COLO829 (cell line): ENCODE measurements at regions not wholly inside any gene's neighbourhood (a gene's known extent, or its start where the extent isn't known, plus 50 kb on each side); places are given as distances from the start of the nearest gene placed in this dataset.
A peak's percentile ranks its signal among the peaks of the same experiment; 100 is the strongest.
"Not testable (repeated sequence)": the region's sequence is repeated elsewhere in the genome, so short reads cannot be mapped to it uniquely, and the experiment has no call there.

Source experiments
- DNase-seq: peaks from one replicate; pipeline ENCODE4 v3.0.0; 2012; ENCODE audit warnings: low spot score

GRCh38 chr3:107153981-107154380, 223.3 kb upstream of the CCDC54 start:
- no peak for DNase-seq

- DNase-seq: no peak
Measured at GRCh38 chr3:107172411-107172810, 204.8 kb upstream of the CCDC54 start.

DNA sequence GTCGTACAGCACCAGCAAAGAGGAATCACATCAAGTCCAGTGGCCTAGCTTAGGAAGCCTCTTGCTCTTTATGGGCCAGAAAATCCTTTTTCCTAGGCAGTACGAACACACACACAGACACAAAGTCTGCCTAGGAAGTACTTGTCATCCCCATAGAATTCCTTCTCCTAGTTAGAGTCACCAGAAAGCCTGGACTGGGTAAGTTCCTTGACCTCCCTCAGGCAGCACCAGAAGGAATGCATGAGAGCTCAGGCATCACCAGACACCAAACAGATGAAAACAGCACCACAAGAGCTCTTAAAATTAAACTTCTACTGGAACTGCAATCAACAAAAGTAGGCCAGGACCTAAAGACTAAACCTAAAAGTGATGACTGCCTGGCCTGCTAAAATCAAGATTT, 192.9 kb upstream of the CCDC54 start:
- DNase-seq: no peak

- no peak for DNase-seq
Measured at GRCh38 chr3:107188262-107188661, 189.0 kb upstream of the CCDC54 start.

DNA sequence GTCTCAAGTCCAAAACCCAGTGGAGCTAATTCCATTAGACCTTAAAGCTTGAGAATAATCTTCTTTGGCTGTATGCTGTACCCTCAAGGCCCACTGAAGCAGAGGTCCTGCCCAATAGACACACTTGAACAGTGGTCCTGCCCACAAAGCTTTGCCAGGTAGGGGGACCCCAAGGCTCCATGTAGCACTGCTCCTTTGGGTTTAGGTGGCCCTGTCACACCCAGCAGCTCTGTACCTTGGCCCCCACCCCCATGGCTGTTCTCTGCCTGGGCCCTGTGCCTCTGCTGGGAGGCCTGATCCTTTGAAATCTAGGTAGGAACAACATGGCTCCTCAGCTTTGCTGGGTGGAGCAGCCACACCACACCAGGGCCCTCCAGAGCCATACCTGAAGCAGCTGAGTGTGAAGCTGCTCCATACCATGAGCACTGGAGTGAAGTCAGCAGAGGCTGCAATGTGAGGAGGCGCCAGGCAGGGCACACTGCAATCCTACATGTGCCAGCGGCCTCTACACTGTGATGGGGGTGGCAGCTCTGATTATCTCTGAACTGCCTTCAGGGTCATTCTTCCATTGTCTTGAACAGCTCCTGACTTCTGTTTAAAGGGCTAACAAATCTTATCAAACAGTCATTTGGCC, 188.0 kb upstream of the CCDC54 start:
- no peak for DNase-seq

- DNase-seq: no peak
Measured at GRCh38 chr3:107193116-107193515, 184.1 kb upstream of the CCDC54 start.

DNA sequence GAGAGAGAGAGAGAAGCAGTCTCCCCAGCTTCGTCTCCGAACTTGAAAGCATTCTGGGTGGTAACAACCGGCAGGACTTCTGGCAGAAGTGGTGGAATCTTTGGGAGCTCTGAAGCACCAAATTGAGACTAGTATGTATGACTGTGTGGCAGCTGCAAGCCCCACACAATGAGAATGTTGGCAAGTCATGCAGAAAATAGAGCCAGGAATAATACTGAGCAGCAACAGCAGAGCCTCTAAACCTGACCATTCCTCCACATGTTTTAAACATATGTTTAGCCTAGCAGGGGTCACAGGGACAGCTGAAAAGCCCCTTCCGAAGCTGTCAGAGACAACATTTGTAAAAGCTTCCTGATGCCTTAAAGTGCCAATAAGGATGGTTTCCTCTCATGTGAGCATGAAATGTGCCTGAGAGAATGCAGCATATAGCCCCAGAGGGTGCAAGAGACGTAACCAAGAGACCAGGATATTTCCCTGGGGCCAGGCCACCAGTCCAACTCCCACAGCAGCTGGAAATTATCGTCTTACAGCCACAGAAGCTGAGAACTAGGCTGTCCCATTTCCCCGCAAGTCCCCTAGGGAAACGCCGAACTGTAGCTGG, 178.6 kb upstream of the CCDC54 start:
- DNase-seq: no peak

DNA sequence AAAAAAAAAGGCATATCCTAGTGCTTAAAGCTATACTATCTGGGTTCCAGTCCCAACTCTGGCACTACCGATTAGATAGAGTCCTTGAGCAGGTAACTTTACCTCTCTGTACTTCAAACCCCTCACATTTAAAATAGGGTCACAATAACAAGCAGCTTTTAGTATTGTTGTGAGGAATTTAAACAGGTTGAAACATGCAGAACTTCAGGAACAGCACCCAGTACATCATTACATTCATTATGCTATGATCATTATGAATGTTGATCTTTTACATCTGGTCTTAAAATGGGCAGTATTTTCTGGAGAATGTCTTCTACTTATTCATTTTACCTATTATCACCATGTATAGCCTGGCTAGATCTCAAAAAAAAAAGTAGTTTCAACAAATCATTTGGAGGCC, 176.1 kb upstream of the CCDC54 start:
- no peak for DNase-seq

GRCh38 chr3:107202885-107203284, 174.4 kb upstream of the CCDC54 start:
- DNase-seq: not testable (repeated sequence)

GRCh38 chr3:107204121-107204520, 173.1 kb upstream of the CCDC54 start:
- no peak for DNase-seq

- DNase-seq: no peak
Measured at GRCh38 chr3:107205358-107205757, 171.9 kb upstream of the CCDC54 start.

DNA sequence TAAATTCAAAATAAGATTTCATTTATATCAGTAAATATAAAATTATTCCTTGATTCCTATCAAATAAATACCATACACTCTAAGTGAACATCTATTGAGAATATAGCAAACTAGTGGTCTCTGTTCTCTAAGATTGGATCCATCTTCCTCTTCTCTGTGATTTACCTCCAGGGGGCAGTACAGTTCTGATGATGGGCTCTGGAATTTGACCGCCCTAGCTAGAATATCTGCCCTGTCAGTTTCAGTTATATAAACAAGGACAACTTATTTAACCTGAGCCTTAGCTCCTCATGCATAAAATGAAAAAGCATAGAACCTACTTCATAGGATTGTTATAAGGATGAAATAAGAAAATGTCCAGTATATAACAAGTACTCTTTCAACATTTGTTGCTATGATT, 171.1 kb upstream of the CCDC54 start:
- DNase-seq: peak; percentile 82

DNA sequence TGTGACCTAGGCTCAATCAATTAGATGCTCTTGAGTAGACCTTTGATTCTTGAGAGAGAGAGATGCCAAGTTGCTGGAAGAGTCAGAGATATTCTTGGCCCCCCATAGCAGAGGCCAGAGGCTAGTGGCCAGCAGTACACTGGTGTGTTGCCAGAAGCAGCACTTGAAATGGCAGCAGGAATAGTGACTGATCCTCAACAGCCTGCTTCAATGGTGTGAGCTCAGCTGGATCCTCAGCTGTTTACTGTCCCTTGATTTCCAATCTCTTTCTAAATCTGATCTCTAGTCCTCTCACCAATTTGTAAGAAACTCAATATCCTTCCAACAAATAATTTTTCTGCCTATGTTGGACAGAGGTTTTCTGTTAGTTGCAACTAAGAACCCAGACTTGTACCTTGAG, 170.3 kb upstream of the CCDC54 start:
- DNase-seq: no peak

DNA sequence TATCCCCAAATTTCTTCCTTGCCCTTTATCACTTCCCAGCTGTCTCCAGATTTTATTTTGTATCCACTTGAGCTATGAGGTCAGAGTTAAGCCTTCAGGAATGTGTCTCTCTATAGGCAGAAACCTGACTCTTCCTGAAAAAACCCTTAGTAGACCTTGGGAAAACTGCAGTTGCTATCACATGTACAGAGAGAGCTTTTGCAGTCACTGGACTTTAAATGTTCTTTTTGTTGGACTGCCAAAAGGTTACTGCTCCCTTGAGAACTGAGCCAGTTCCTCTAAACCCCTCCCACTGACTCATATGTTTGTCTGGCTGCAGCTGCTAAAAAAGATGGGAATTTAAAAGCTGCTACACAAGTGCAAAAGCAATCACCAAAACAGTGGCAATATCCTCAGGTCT, 169.1 kb upstream of the CCDC54 start:
- peak; percentile 98 for DNase-seq

GRCh38 chr3:107208796-107209195, 168.4 kb upstream of the CCDC54 start:
- no peak for DNase-seq

- DNase-seq: no peak
Measured at GRCh38 chr3:107209302-107209990, 167.8 kb upstream of the CCDC54 start.

- no peak for DNase-seq
Measured at GRCh38 chr3:107211608-107212007, 165.6 kb upstream of the CCDC54 start.

DNA sequence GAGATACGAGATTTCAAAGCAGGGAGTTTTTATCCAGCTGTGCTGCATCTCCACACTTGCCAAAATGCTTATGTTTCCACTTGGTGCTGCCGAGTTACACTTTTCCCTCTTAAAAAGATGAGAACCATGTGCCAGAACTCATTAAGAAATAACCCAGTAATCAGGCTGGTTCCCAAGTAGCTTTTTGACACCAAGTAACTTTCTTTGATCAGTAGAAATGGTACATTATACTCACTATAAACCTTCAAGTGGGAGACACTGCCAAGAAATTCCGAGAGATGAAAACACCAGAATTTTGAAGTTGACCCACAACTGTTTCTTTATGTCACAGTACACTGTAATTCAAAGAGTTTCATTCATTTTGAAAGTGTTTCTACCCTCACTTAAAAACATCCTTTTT, 164.6 kb upstream of the CCDC54 start:
- DNase-seq: no peak

DNA sequence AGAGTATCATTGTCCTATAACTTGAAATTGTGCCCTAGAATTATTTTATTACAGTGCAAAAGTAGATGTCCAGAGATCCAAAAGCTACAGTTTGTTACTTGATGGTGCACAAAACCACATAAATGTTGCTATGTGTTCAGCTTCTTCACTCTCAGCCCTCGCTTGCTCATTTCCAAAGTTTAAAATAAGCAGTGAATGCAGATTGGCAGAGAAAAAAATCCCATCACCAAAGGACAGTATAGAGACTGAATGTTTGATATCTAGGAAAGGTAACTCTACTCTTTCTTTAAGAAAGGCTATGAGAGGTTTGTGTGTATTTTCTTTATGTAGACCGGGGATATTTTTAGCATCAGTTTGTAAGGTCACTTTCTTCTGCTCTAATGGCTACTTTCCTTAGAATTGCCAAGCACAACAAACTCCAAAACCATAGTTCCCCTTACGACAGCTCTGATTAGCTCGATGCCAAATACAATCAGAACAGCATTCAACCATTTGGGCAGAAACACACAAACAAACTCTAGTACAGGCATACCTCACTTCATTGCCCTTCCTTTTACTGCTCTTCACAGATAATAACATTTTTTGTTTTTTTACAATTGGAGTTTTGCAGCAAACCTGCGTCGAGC, 164.1 kb upstream of the CCDC54 start:
- DNase-seq: no peak

GRCh38 chr3:107216229-107216628, 161.0 kb upstream of the CCDC54 start:
- DNase-seq: no peak

DNA sequence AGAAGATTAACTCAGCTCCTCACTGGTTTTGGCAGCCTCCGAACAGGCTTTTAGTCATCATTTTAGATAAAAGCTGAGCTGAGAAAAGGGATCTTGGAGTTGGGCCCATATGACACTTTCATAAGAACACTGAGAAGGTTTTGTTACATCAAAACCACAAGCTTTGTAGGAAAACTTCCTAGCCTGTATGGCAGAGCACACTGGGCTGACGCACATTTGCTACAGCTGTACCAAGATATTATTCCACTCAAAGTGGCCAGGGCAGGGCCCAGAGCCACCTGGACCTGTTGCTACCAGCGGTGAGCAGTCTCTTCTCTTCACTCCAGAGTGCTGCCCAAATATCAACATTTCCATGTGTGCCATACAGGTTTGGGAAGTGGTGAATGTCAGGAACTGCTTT, 160.5 kb upstream of the CCDC54 start:
- no peak for DNase-seq

- DNase-seq: peak; percentile 34
Measured at GRCh38 chr3:107217172-107217571, 160.1 kb upstream of the CCDC54 start.

- no peak for DNase-seq
Measured at GRCh38 chr3:107218864-107219269, 158.4 kb upstream of the CCDC54 start.
